ENCODE measurements at regions not wholly inside any gene's neighbourhood (a gene's known extent, or its start where the extent isn't known, plus 50 kb on each side); places are given as distances from the start of the nearest gene placed in this dataset.

GRCh38 chr1:232363008-232363407 lies 266.9 kb downstream of the SIPA1L2 start:
- no peak for DNase-seq (ENCODE audit: extremely low spot score)
- no peaks in the 10 kb centered on the region for H3K36me3 ChIP-seq
- H3K9me3 ChIP-seq: no peaks in the 10 kb centered on the region
- H3K27me3 ChIP-seq: no peaks in the 10 kb centered on the region
- intact Hi-C loops (cut with DNase I): no loop called here
- no peak overlapping the region for H3K4me3 ChIP-seq
- peaks cover 0 to 9% (median 3%) of the 10 kb centered on the region in 4 donors for H3K4me1 ChIP-seq
- H3K27ac ChIP-seq (replicated peaks in 1 of 4): no peak overlapping the region
- TF ChIP-seq, protein P1, sequence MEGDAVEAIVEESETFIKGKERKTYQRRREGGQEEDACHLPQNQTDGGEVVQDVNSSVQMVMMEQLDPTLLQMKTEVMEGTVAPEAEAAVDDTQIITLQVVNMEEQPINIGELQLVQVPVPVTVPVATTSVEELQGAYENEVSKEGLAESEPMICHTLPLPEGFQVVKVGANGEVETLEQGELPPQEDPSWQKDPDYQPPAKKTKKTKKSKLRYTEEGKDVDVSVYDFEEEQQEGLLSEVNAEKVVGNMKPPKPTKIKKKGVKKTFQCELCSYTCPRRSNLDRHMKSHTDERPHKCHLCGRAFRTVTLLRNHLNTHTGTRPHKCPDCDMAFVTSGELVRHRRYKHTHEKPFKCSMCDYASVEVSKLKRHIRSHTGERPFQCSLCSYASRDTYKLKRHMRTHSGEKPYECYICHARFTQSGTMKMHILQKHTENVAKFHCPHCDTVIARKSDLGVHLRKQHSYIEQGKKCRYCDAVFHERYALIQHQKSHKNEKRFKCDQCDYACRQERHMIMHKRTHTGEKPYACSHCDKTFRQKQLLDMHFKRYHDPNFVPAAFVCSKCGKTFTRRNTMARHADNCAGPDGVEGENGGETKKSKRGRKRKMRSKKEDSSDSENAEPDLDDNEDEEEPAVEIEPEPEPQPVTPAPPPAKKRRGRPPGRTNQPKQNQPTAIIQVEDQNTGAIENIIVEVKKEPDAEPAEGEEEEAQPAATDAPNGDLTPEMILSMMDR (IDR thresholded peaks at IDR 0.05): no peak
- TF ChIP-seq POLR2AphosphoS5 (IDR thresholded peaks at IDR 0.05) (no peak), EP300 (IDR thresholded peaks at IDR 0.05) (no peak), POLR2A (IDR thresholded peaks at IDR 0.05; ENCODE audit: low read depth) (no peak)
- 71% methylated on average over 2 of the region's 2 CpGs for WGBS

DNA sequence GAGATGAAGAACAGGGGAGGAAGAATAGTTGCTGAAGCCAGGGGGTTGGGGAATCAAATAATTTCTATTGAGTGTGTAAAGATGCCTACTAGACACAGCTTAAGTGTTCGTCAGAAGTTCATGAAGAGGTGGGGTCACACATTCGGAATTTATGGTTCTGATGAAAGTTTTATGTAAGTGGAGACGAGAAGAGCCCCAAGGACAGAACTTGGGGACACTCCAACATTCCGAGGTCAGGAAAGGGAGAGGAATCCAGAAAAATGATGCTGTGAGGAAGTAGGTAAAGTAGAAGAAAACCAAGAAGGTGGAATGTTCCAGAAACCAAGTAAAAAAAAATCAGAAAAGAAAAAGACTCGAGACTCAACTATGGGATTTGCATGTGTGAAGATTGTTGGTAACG lies 272.5 kb downstream of the SIPA1L2 start:
- Histone ChIP-seq H3K27ac (replicated peaks in 1 of 4) (no peak overlapping the region), H3K4me1 (peaks cover 0 to 9% (median 3%) of the 10 kb centered on the region in 4 donors), H3K27me3 (no peaks in the 10 kb centered on the region), H3K9me3 (no peaks in the 10 kb centered on the region), H3K36me3 (no peaks in the 10 kb centered on the region), H3K4me3 (no peak overlapping the region)
- no peak for TF ChIP-seq POLR2AphosphoS5 (IDR thresholded peaks at IDR 0.05)
- no peak for TF ChIP-seq EP300 (IDR thresholded peaks at IDR 0.05)
- TF ChIP-seq POLR2A (IDR thresholded peaks at IDR 0.05; ENCODE audit: low read depth): no peak
- TF ChIP-seq, protein P1 (IDR thresholded peaks at IDR 0.05): no peak
- intact Hi-C loops (cut with DNase I): no loop called here
- DNase-seq (ENCODE audit: extremely low spot score): no peak
- 86% methylated on average over 6 of the region's 6 CpGs for WGBS

GRCh38 chr1:232355162-232356006 lies 274.5 kb downstream of the SIPA1L2 start:
- 83% methylated on average over 7 of the region's 7 CpGs for WGBS
- H3K4me3 ChIP-seq: no peak overlapping the region
- intact Hi-C loops (cut with DNase I): no loop called here
- H3K27ac ChIP-seq (replicated peaks in 1 of 4): no peak overlapping the region
- H3K36me3 ChIP-seq: no peaks in the 10 kb centered on the region
- TF ChIP-seq EP300 (IDR thresholded peaks at IDR 0.05) (no peak), POLR2A (IDR thresholded peaks at IDR 0.05; ENCODE audit: low read depth) (no peak), POLR2AphosphoS5 (IDR thresholded peaks at IDR 0.05) (no peak)
- TF ChIP-seq, protein P1 (IDR thresholded peaks at IDR 0.05): no peak
- no peaks in the 10 kb centered on the region for H3K9me3 ChIP-seq
- no peaks in the 10 kb centered on the region for H3K27me3 ChIP-seq
- peaks cover 0 to under 1% (median 0%) of the 10 kb centered on the region in 4 donors for H3K4me1 ChIP-seq
- DNase-seq (ENCODE audit: extremely low spot score): no peak

DNA sequence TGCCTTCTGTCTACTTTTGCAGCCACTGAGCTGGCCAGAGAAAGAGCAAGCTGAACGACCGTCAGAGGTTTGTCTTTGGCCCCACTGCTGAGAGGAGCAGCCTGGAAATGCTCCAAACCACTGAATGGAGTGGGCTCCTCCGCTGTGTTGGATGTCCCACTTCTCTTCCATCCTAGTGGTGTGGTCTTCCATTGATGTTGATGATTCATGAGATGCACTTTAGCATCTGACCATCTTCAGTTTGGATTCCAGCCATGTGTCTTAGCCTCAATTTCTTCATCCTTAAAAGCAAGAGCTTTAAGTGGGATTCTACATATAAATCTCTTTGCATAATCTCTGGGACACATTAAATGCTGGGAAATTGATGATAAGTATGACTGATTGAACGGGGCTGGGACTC lies 276.9 kb downstream of the SIPA1L2 start:
- Histone ChIP-seq H3K4me1 (no peaks in the 10 kb centered on the region), H3K27ac (replicated peaks in 1 of 4) (no peak overlapping the region), H3K36me3 (no peaks in the 10 kb centered on the region), H3K4me3 (no peak overlapping the region), H3K27me3 (no peaks in the 10 kb centered on the region), H3K9me3 (no peaks in the 10 kb centered on the region)
- no peak for DNase-seq (ENCODE audit: extremely low spot score)
- intact Hi-C loops (cut with DNase I): no loop called here
- TF ChIP-seq, protein P1 (IDR thresholded peaks at IDR 0.05): no peak
- WGBS: 56% methylated on average over 4 of the region's 4 CpGs

GRCh38 chr1:232352366-232352765 lies 277.6 kb downstream of the SIPA1L2 start:
- Histone ChIP-seq H3K4me1 (no peaks in the 10 kb centered on the region), H3K36me3 (no peaks in the 10 kb centered on the region), H3K4me3 (no peak overlapping the region), H3K27me3 (no peaks in the 10 kb centered on the region), H3K27ac (replicated peaks in 1 of 4) (no peak overlapping the region), H3K9me3 (no peaks in the 10 kb centered on the region)
- TF ChIP-seq POLR2A (IDR thresholded peaks at IDR 0.05; ENCODE audit: low read depth) (no peak), EP300 (IDR thresholded peaks at IDR 0.05) (no peak), POLR2AphosphoS5 (IDR thresholded peaks at IDR 0.05) (no peak)
- TF ChIP-seq, protein P1 (IDR thresholded peaks at IDR 0.05): no peak
- intact Hi-C loops (cut with DNase I): no loop called here
- DNase-seq (ENCODE audit: extremely low spot score): no peak
- WGBS: 88% methylated on average over 6 of the region's 6 CpGs

All from esophagus muscularis mucosa (tissue), 4 donors.